Nephron (organoid): ENCODE measurements at regions not wholly inside any gene's neighbourhood (a gene's known extent, or its start where the extent isn't known, plus 50 kb on each side); places are given as distances from the start of the nearest gene placed in this dataset.

Source experiments
- H3K27ac Mint-ChIP-seq, 3 experiments: 2 replicates each; pipeline ENCODE4 v1.8.0; 2020; ENCODE audit warnings: mixed read lengths in 3 of 3, mild to moderate bottlenecking in 2 of 3, moderate library complexity in 1 of 3
- H3K27me3 Mint-ChIP-seq: 2 replicates; pipeline ENCODE4 v1.8.0; 2021; ENCODE audit warnings: low read depth, mild to moderate bottlenecking, moderate library complexity, mixed read lengths
- H3K36me3 Mint-ChIP-seq: 2 replicates; pipeline ENCODE4 v1.8.0; 2020; ENCODE audit warnings: low read depth, mixed read lengths
- H3K4me1 Mint-ChIP-seq: 2 replicates; pipeline ENCODE4 v1.8.0; 2020; ENCODE audit warnings: mixed read lengths
- H3K4me3 Mint-ChIP-seq, 3 experiments: 2 replicates each; pipeline ENCODE4 v1.8.0; 2020; ENCODE audit warnings: mild to moderate bottlenecking in 3 of 3, mixed read lengths in 3 of 3, moderate library complexity in 2 of 3
- H3K9me3 Mint-ChIP-seq: 2 replicates; pipeline ENCODE4 v1.8.0; 2020; ENCODE audit warnings: mixed read lengths
- CTCF ChIP-seq, 3 experiments: fragments of 200-600 bp; sonication (generic); IDR thresholded peaks; one replicate each; pipeline ENCODE4 v1.5.0; 2021; ENCODE audit warnings: antibody characterized with exemption in 3 of 3; ENCODE audit not compliant: unreplicated experiment in 3 of 3

GRCh38 chr2:149899390-149899789 lies 311.8 kb upstream of the MMADHC start:
- no peak for TF ChIP-seq CTCF (IDR thresholded peaks at IDR 0.05; ENCODE audit: unreplicated experiment in 3 of 3)
- Mint-ChIP-seq H3K4me3 (no peak overlapping the region), H3K9me3 (no peaks in the 10 kb centered on the region), H3K36me3 (no peaks in the 10 kb centered on the region), H3K27ac (no peak overlapping the region), H3K27me3 (no peaks in the 10 kb centered on the region), H3K4me1 (no peaks in the 10 kb centered on the region)

DNA sequence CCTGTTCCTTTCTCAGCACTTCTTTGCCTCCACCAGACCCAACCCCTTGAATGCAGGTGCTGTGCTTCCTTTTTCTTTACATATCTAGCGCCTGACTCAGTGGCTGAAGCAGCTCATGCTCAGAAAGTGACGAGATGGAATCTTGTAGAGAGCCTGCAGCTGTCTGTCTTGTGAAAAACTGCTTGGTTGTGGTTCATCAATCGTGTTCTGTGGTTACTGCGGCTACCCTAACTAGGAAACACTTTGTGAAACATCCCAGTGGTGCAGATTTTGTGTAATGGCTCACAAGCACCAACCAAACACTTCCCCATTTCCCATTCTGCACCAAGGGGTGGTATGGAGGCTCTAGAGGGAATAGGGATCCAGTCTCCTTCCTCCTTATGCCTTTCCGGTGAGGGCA lies 307.2 kb upstream of the MMADHC start:
- no peak overlapping the region for H3K27ac Mint-ChIP-seq
- no peak overlapping the region for H3K4me3 Mint-ChIP-seq
- TF ChIP-seq CTCF (IDR thresholded peaks at IDR 0.05; ENCODE audit: unreplicated experiment in 3 of 3): no peak
- no peaks in the 10 kb centered on the region for H3K4me1 Mint-ChIP-seq
- no peaks in the 10 kb centered on the region for H3K27me3 Mint-ChIP-seq
- no peaks in the 10 kb centered on the region for H3K36me3 Mint-ChIP-seq
- no peaks in the 10 kb centered on the region for H3K9me3 Mint-ChIP-seq

DNA sequence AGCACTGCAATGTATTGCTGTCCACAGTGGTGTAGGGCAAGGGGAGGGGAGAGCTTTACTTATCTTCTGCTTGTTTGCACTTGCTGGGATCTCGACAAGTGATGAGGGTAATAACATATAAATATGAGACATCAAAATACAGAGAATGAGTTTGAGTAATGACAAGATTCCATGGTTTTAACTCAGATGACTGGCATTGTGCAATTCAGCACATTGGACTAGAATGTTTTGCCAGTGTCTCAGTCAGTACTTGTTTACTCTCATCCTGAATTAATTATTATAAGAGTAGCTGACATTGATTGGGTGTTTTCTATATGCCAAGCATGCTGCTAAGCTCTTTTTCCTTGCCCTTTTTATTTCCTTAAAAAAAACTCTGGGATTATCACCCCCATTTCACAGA lies 306.7 kb upstream of the MMADHC start:
- H3K36me3 Mint-ChIP-seq: no peaks in the 10 kb centered on the region
- no peak overlapping the region for H3K27ac Mint-ChIP-seq
- no peaks in the 10 kb centered on the region for H3K9me3 Mint-ChIP-seq
- no peak overlapping the region for H3K4me3 Mint-ChIP-seq
- H3K27me3 Mint-ChIP-seq: no peaks in the 10 kb centered on the region
- TF ChIP-seq CTCF (IDR thresholded peaks at IDR 0.05; ENCODE audit: unreplicated experiment in 3 of 3): no peak
- no peaks in the 10 kb centered on the region for H3K4me1 Mint-ChIP-seq

GRCh38 chr2:149892563-149892962 lies 305.0 kb upstream of the MMADHC start:
- H3K27me3 Mint-ChIP-seq: no peaks in the 10 kb centered on the region
- no peaks in the 10 kb centered on the region for H3K4me1 Mint-ChIP-seq
- no peak overlapping the region for H3K4me3 Mint-ChIP-seq
- H3K36me3 Mint-ChIP-seq: no peaks in the 10 kb centered on the region
- H3K27ac Mint-ChIP-seq: no peak overlapping the region
- TF ChIP-seq CTCF (IDR thresholded peaks at IDR 0.05; ENCODE audit: unreplicated experiment in 3 of 3): no peak
- H3K9me3 Mint-ChIP-seq: no peaks in the 10 kb centered on the region

- no peak for TF ChIP-seq CTCF (IDR thresholded peaks at IDR 0.05; ENCODE audit: unreplicated experiment in 3 of 3)
- H3K4me3 Mint-ChIP-seq: no peak overlapping the region
- peaks cover 5% of the 10 kb centered on the region for H3K27me3 Mint-ChIP-seq
- H3K9me3 Mint-ChIP-seq: no peaks in the 10 kb centered on the region
- no peaks in the 10 kb centered on the region for H3K36me3 Mint-ChIP-seq
- no peak overlapping the region for H3K27ac Mint-ChIP-seq
- H3K4me1 Mint-ChIP-seq: peaks cover 7% of the 10 kb centered on the region
Measured at GRCh38 chr2:149885946-149886345, 298.4 kb upstream of the MMADHC start.

DNA sequence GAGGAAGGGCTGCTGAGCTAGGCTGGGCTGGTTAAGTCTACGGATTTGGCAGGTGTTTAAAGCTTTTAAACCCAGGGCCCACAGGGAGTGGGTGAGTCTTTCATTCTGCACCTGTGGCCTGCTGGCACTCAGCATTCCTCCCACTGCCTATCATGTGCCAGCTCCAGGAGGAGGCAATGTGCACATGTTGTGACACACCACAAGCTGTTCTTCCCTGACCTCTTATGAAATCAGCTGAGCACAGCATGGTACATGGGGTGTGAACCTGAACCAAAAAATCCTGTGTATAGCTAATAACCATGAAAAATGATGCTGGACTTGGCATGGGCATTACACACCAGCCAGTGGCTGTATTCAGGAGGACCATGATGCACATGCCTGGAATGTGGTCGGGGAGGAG lies 297.9 kb upstream of the MMADHC start:
- Mint-ChIP-seq H3K27me3 (peaks cover 5% of the 10 kb centered on the region), H3K4me1 (peaks cover 7% of the 10 kb centered on the region)
- TF ChIP-seq CTCF (IDR thresholded peaks at IDR 0.05; ENCODE audit: unreplicated experiment in 3 of 3): no peak

More for the DNA sequence above, 297.9 kb upstream of the MMADHC start:
- Mint-ChIP-seq H3K9me3 (no peaks in the 10 kb centered on the region), H3K4me3 (no peak overlapping the region), H3K36me3 (no peaks in the 10 kb centered on the region), H3K27ac (no peak overlapping the region)
